ENCODE measurements at regions not wholly inside any gene's neighbourhood (a gene's known extent, or its start where the extent isn't known, plus 50 kb on each side); places are given as distances from the start of the nearest gene placed in this dataset.
A peak's percentile ranks its signal among the peaks of the same experiment; 100 is the strongest.

- Histone ChIP-seq H3K36me3 (ENCODE audit: insufficient read depth, low read length, poor library complexity, severe bottlenecking) (no peaks in the 10 kb centered on the region), H3K4me1 (ENCODE audit: insufficient read depth, low read length, poor library complexity, severe bottlenecking) (no peaks in the 10 kb centered on the region), H3K9me3 (ENCODE audit: low read depth, low read length, poor library complexity, severe bottlenecking) (no peaks in the 10 kb centered on the region), H3K27me3 (replicated peaks; ENCODE audit: insufficient read depth, low read depth, low read length, poor library complexity) (no peaks in the 10 kb centered on the region), H3K27ac (ENCODE audit: low read depth, low read length, poor library complexity, severe bottlenecking) (no peak overlapping the region), H3K4me3 (ENCODE audit: low read depth, low read length, poor library complexity, severe bottlenecking) (no peak overlapping the region)
- TF ChIP-seq CTCF (conservative IDR thresholded peaks at IDR 0.05; ENCODE audit: low read depth, low read length): no peak
- TF ChIP-seq EZH2 (IDR thresholded peaks at IDR 0.05; ENCODE audit: borderline replicate concordance, low read depth, low read length, poor library complexity, severe bottlenecking): no peak
- ChIA-PET POLR2A (ENCODE audit: low non-redundant PET) (no interaction called here), CTCF (no interaction called here)
- no TSS peak for BruUV-seq (replicated peaks)
- intact Hi-C loops (cut with micrococcal nuclease; ENCODE audit: unreplicated experiment): no loop called here
- peak; percentile 15 for DNase-seq (ENCODE audit: low spot score)
Observed at GRCh38 chr2:234422273-234422732, 74.6 kb downstream of the ARL4C start.

GRCh38 chr2:234420408-234420807 lies 76.5 kb downstream of the ARL4C start:
- no peak for DNase-seq (ENCODE audit: low spot score)
- no peak overlapping the region for H3K27ac ChIP-seq (ENCODE audit: low read depth, low read length, poor library complexity, severe bottlenecking)
- H3K9me3 ChIP-seq (ENCODE audit: low read depth, low read length, poor library complexity, severe bottlenecking): no peaks in the 10 kb centered on the region
- H3K4me3 ChIP-seq (ENCODE audit: low read depth, low read length, poor library complexity, severe bottlenecking): no peak overlapping the region
- ChIA-PET POLR2A (ENCODE audit: low non-redundant PET) (no interaction called here), CTCF (no interaction called here)
- intact Hi-C loops (cut with micrococcal nuclease; ENCODE audit: unreplicated experiment): no loop called here
- BruUV-seq (replicated peaks): no TSS peak
- H3K4me1 ChIP-seq (ENCODE audit: insufficient read depth, low read length, poor library complexity, severe bottlenecking): no peaks in the 10 kb centered on the region
- TF ChIP-seq EZH2 (IDR thresholded peaks at IDR 0.05; ENCODE audit: borderline replicate concordance, low read depth, low read length, poor library complexity, severe bottlenecking) (no peak), CTCF (conservative IDR thresholded peaks at IDR 0.05; ENCODE audit: low read depth, low read length) (no peak)
- H3K27me3 ChIP-seq (replicated peaks; ENCODE audit: insufficient read depth, low read depth, low read length, poor library complexity): peaks cover 4% of the 10 kb centered on the region
- H3K36me3 ChIP-seq (ENCODE audit: insufficient read depth, low read length, poor library complexity, severe bottlenecking): no peaks in the 10 kb centered on the region

GRCh38 chr2:234419726-234420125 lies 77.2 kb downstream of the ARL4C start:
- no peak for DNase-seq (ENCODE audit: low spot score)
- H3K4me1 ChIP-seq (ENCODE audit: insufficient read depth, low read length, poor library complexity, severe bottlenecking): no peaks in the 10 kb centered on the region
- TF ChIP-seq EZH2 (IDR thresholded peaks at IDR 0.05; ENCODE audit: borderline replicate concordance, low read depth, low read length, poor library complexity, severe bottlenecking) (no peak), CTCF (conservative IDR thresholded peaks at IDR 0.05; ENCODE audit: low read depth, low read length) (no peak)
- H3K4me3 ChIP-seq (ENCODE audit: low read depth, low read length, poor library complexity, severe bottlenecking): no peak overlapping the region
- H3K36me3 ChIP-seq (ENCODE audit: insufficient read depth, low read length, poor library complexity, severe bottlenecking): no peaks in the 10 kb centered on the region
- no peak overlapping the region for H3K27ac ChIP-seq (ENCODE audit: low read depth, low read length, poor library complexity, severe bottlenecking)
- no TSS peak for BruUV-seq (replicated peaks)
- H3K27me3 ChIP-seq (replicated peaks; ENCODE audit: insufficient read depth, low read depth, low read length, poor library complexity): peaks cover 5% of the 10 kb centered on the region
- no peaks in the 10 kb centered on the region for H3K9me3 ChIP-seq (ENCODE audit: low read depth, low read length, poor library complexity, severe bottlenecking)
- ChIA-PET POLR2A (ENCODE audit: low non-redundant PET) (no interaction called here), CTCF (no interaction called here)
- intact Hi-C loops (cut with micrococcal nuclease; ENCODE audit: unreplicated experiment): no loop called here
